H1 (cell line): ENCODE measurements at regions not wholly inside any gene's neighbourhood (a gene's known extent, or its start where the extent isn't known, plus 50 kb on each side); places are given as distances from the start of the nearest gene placed in this dataset.

Source experiments
- CTCF ChIA-PET: fragments of 300-600 bp; sonication (Branson Sonifier 250); formaldehyde crosslinking; loops from one replicate; lab custom pipeline; 2021; ENCODE audit not compliant: partially characterized antibody; lab: Charles Lee
- POLR2A ChIA-PET: fragments of 300-600 bp; sonication (Branson Sonifier 250); formaldehyde crosslinking; loops from one replicate; lab custom pipeline; 2021; ENCODE audit warnings: inconsistent platforms; ENCODE audit not compliant: partially characterized antibody; lab: Charles Lee
- DNase-seq, 2 experiments: peaks; one replicate each; pipeline versions ENCODE4 v3.0.0 to v3.0.0-alpha.2; 2010 to 2022; ENCODE audit warnings: low spot score in 2 of 2, low read depth in 1 of 2, mixed read lengths in 1 of 2
- FAIRE-seq: peaks from 2 replicates; lab custom pipeline; 2011; peaks lifted over from hg19 to GRCh38; lab: Jason Lieb, UNC
- H2AFZ ChIP-seq: 2 replicates; pipeline ENCODE4 v1.8.1; 2012; ENCODE audit warnings: low read length, inconsistent platforms
- H2AK5ac ChIP-seq: 2 replicates; pipeline ENCODE4 v1.6.1; 2013; ENCODE audit warnings: low read depth, low read length
- H2BK120ac ChIP-seq: replicated peaks from 2 replicates; pipeline ENCODE3; 2013; ENCODE audit warnings: low read depth, low read length, inconsistent platforms
- H2BK12ac ChIP-seq: 2 replicates; pipeline ENCODE4 v1.6.1; 2013; ENCODE audit warnings: low read depth, low read length
- H2BK15ac ChIP-seq: 2 replicates; pipeline ENCODE4 v1.6.1; 2013; ENCODE audit warnings: low read length
- H2BK20ac ChIP-seq: 2 replicates; pipeline ENCODE4 v1.6.1; 2013; ENCODE audit warnings: low read length
- H2BK5ac ChIP-seq: 2 replicates; pipeline ENCODE4 v1.6.1; 2013; ENCODE audit warnings: low read depth, low read length
- H3K14ac ChIP-seq: 2 replicates; pipeline ENCODE4 v1.6.1; 2013; ENCODE audit warnings: inconsistent platforms; ENCODE audit not compliant: insufficient read length
- H3K18ac ChIP-seq: 2 replicates; pipeline ENCODE4 v1.6.1; 2013; ENCODE audit warnings: low read length; ENCODE audit errors: extremely low read depth
- H3K23ac ChIP-seq: 2 replicates; pipeline ENCODE4 v1.6.1; 2013; ENCODE audit warnings: inconsistent platforms; ENCODE audit not compliant: insufficient read length
- H3K23me2 ChIP-seq: 2 replicates; pipeline ENCODE4 v1.6.1; 2013; ENCODE audit warnings: low read depth, low read length
- H3K27ac ChIP-seq: 2 replicates; pipeline ENCODE4 v1.6.1; 2011; ENCODE audit warnings: low read depth, low read length, inconsistent platforms
- H3K27me3 ChIP-seq, 4 experiments: replicated peaks in 1 of 4; 1 replicate in 1 of 4; 2 replicates in 3 of 4; pipeline versions ENCODE4 v1.6.1 to v1.8.1; 2011 to 2013; ENCODE audit warnings: low read length in 3 of 4, mild to moderate bottlenecking in 3 of 4, inconsistent platforms in 2 of 4, mixed read lengths in 2 of 4, moderate library complexity in 1 of 4; ENCODE audit not compliant: control insufficient read depth in 3 of 4, insufficient read depth in 3 of 4; ENCODE audit errors: extremely low read depth in 1 of 4
- H3K36me3 ChIP-seq, 4 experiments: 2 replicates each; pipeline versions ENCODE4 v1.6.1 to v1.8.1; 2011 to 2013; ENCODE audit warnings: mild to moderate bottlenecking in 4 of 4, low read length in 3 of 4, moderate library complexity in 2 of 4, control low read depth in 1 of 4, inconsistent platforms in 1 of 4; ENCODE audit not compliant: insufficient read depth in 4 of 4, control insufficient read depth in 2 of 4
- H3K4ac ChIP-seq: replicated peaks from 2 replicates; pipeline ENCODE3; 2013; ENCODE audit warnings: low read length, low read depth, mixed read lengths, inconsistent platforms; ENCODE audit not compliant: insufficient read length
- H3K4me1 ChIP-seq, 4 experiments: replicated peaks in 1 of 4; 1 replicate in 1 of 4; 2 replicates in 3 of 4; pipeline versions ENCODE4 v1.6.1 to v1.8.1; 2011 to 2013; ENCODE audit warnings: low read length in 3 of 4, inconsistent platforms in 2 of 4, mixed read lengths in 1 of 4; ENCODE audit not compliant: insufficient read depth in 4 of 4, control insufficient read depth in 3 of 4
- H3K4me2 ChIP-seq, 2 experiments: 2 replicates each; pipeline versions ENCODE4 v1.6.1 to v1.8.1; 2011 to 2013; ENCODE audit warnings: low read depth in 2 of 2, low read length in 2 of 2, control low read depth in 1 of 2, inconsistent platforms in 1 of 2, mild to moderate bottlenecking in 1 of 2; ENCODE audit not compliant: insufficient read depth in 1 of 2
- H3K4me3 ChIP-seq, 4 experiments: fragments of 200-600, 300-600 bp in 1 of 4; sonication (generic), shearing (Covaris generic), sonication (Bioruptor Twin) in 1 of 4; 2 replicates each; pipeline versions ENCODE4 v1.5.1 to v1.8.1; 2011 to 2016; ENCODE audit warnings: low read length in 4 of 4, low read depth in 3 of 4, control low read depth in 2 of 4, inconsistent platforms in 2 of 4, mild to moderate bottlenecking in 2 of 4, mixed read lengths in 1 of 4, moderate library complexity in 1 of 4; ENCODE audit not compliant: insufficient read depth in 2 of 4; ENCODE audit errors: extremely low read depth in 1 of 4
- H3K56ac ChIP-seq: replicated peaks from 2 replicates; pipeline ENCODE3; 2013; ENCODE audit warnings: low read depth, mild to moderate bottlenecking, mixed read lengths, low read length, inconsistent platforms; ENCODE audit not compliant: insufficient read length
- H3K79me1 ChIP-seq: 2 replicates; pipeline ENCODE4 v1.6.1; 2013; ENCODE audit warnings: low read depth, low read length, control low read depth
- H3K79me2 ChIP-seq, 2 experiments: 2 replicates each; pipeline versions ENCODE4 v1.6.1 to v1.8.1; 2012 to 2013; ENCODE audit warnings: low read length in 2 of 2, mild to moderate bottlenecking in 2 of 2, inconsistent platforms in 1 of 2; ENCODE audit not compliant: insufficient read depth in 2 of 2, control insufficient read depth in 1 of 2
- H3K9ac ChIP-seq, 4 experiments: replicated peaks in 1 of 4; 1 replicate in 1 of 4; 2 replicates in 3 of 4; pipeline versions ENCODE4 v1.6.1 to v1.8.1; 2011 to 2013; ENCODE audit warnings: low read depth in 3 of 4, low read length in 3 of 4, control low read depth in 2 of 4, mild to moderate bottlenecking in 2 of 4, moderate library complexity in 2 of 4, inconsistent platforms in 1 of 4; ENCODE audit errors: extremely low read depth in 1 of 4
- H3K9me3 ChIP-seq, 2 experiments: 2 replicates each; pipeline versions ENCODE4 v1.6.1 to v1.8.1; 2012 to 2013; ENCODE audit warnings: mild to moderate bottlenecking in 2 of 2, moderate library complexity in 2 of 2, control low read depth in 1 of 2, inconsistent platforms in 1 of 2, low read depth in 1 of 2, low read length in 1 of 2, mixed read lengths in 1 of 2; ENCODE audit not compliant: insufficient read depth in 2 of 2
- H4K20me1 ChIP-seq, 2 experiments: replicated peaks in 1 of 2; 2 replicates each; pipeline versions ENCODE3 to v1.8.1; 2011 to 2013; ENCODE audit warnings: inconsistent platforms in 2 of 2, low read length in 2 of 2, mild to moderate bottlenecking in 1 of 2; ENCODE audit not compliant: insufficient read depth in 2 of 2, control insufficient read depth in 1 of 2
- H4K5ac ChIP-seq: 2 replicates; pipeline ENCODE4 v1.6.1; 2013; ENCODE audit warnings: low read length, low read depth, mixed read lengths, inconsistent platforms; ENCODE audit not compliant: insufficient read length
- H4K8ac ChIP-seq: 2 replicates; pipeline ENCODE4 v1.8.0; 2013; ENCODE audit warnings: mild to moderate bottlenecking, moderate library complexity, low read length, inconsistent platforms; ENCODE audit not compliant: insufficient read depth; ENCODE audit errors: extremely low read depth
- H4K91ac ChIP-seq: replicated peaks from 2 replicates; pipeline ENCODE3; 2013; ENCODE audit warnings: low read length, mixed read lengths, inconsistent platforms; ENCODE audit not compliant: insufficient read length
- BCL11A ChIP-seq, 2 experiments: IDR thresholded peaks; one replicate each; pipeline ENCODE4 v1.6.1; 2011; ENCODE audit warnings: low read depth in 2 of 2, low read length in 2 of 2, mild to moderate bottlenecking in 2 of 2
- CBX5 ChIP-seq: fragments of 300-800, 300-1000 bp; sonication (generic); IDR thresholded peaks from 2 replicates; pipeline ENCODE4 v1.7.1; 2016; ENCODE audit warnings: antibody characterized with exemption, low read length, low read depth
- HDAC6 ChIP-seq: IDR thresholded peaks from one replicate; pipeline ENCODE4 v1.7.1; 2012; ENCODE audit warnings: low read depth, mild to moderate bottlenecking, inconsistent platforms, low read length, moderate library complexity
- JUND ChIP-seq: IDR thresholded peaks from 2 replicates; pipeline ENCODE4 v1.6.1; 2011; ENCODE audit warnings: mild to moderate bottlenecking, improper control_type of control experiment, low read length
- SRF ChIP-seq: IDR thresholded peaks from 2 replicates; pipeline ENCODE4 v1.6.1; 2011; ENCODE audit warnings: mild to moderate bottlenecking, low read depth, low read length, moderate library complexity
- WGBS, 2 experiments: shearing (Covaris generic) in 1 of 2; methylation state at CpG; one replicate each; pipeline versions ENCODE4 v1.1.6 to v1.1.7; 2013 to 2015; ENCODE audit warnings: low lambda C conversion rate in 2 of 2, mixed read lengths in 2 of 2, inconsistent platforms in 1 of 2, low coverage in 1 of 2, missing lambda C conversion rate in 1 of 2; ENCODE audit not compliant: insufficient replicate concordance in 2 of 2, insufficient coverage in 1 of 2, insufficient read length in 1 of 2; ENCODE audit errors: extremely low coverage in 1 of 2, missing lambda C conversion rate in 1 of 2; 5-methylcytosine and 5-hydroxymethylcytosine counted together

GRCh38 chr3:132229641-132230040, 87.6 kb upstream of the ACP3 start:
- H3K14ac ChIP-seq = no peak overlapping the region
- CTCF ChIA-PET = interaction anchor here (0.6 to 1.0 kb wide), 4 partner anchors 9 to 113 kb away, joined by 3 to 5 read pairs (median 3); no protein-coding TSS in a partner anchor
- H2BK120ac ChIP-seq = no peak overlapping the region
- no peak overlapping the region for H3K9ac ChIP-seq
- no peak overlapping the region for H2BK15ac ChIP-seq
- H3K27me3 ChIP-seq = no peaks in the 10 kb centered on the region
- H4K20me1 ChIP-seq = no peaks in the 10 kb centered on the region
- no peak overlapping the region for H4K8ac ChIP-seq
- H3K4me1 ChIP-seq = peaks cover 0 to 7% (median 4%) of the 10 kb centered on the region in 4 experiments; a peak in 4 of 7 replicates
- H3K4me2 ChIP-seq = no peak overlapping the region
- H3K4ac ChIP-seq = no peak overlapping the region
- no peak overlapping the region for H3K4me3 ChIP-seq
- H3K23me2 ChIP-seq = no peaks in the 10 kb centered on the region; the same call in 1 of the 2 replicates
- no peak overlapping the region for H2BK20ac ChIP-seq
- DNase-seq = no peak
- FAIRE-seq = no peak
- H2AFZ ChIP-seq = no peak overlapping the region
- no peak overlapping the region for H3K56ac ChIP-seq
- H3K79me2 ChIP-seq = no peaks in the 10 kb centered on the region
- no peak for TF ChIP-seq SRF
- TF ChIP-seq JUND = no peak
- TF ChIP-seq HDAC6 = no peak
- no peak for TF ChIP-seq CBX5
- no peak for TF ChIP-seq BCL11A (IDR thresholded peaks at IDR 0.05; ENCODE audit: low read depth in 2 of 2, low read length in 2 of 2)
- H3K23ac ChIP-seq = no peak overlapping the region
- no peak overlapping the region for H3K27ac ChIP-seq
- H3K18ac ChIP-seq = no peak overlapping the region
- H2BK5ac ChIP-seq = no peak overlapping the region
- no peak overlapping the region for H2BK12ac ChIP-seq
- H3K36me3 ChIP-seq = no peaks in the 10 kb centered on the region
- H4K91ac ChIP-seq = no peak overlapping the region
- WGBS, 2 experiments = 100% methylated on average over 2 of the region's 2 CpGs; no CpG with 5 or more reads in 1 of the 2 experiments
- no peaks in the 10 kb centered on the region for H3K79me1 ChIP-seq
- H3K9me3 ChIP-seq = no peaks in the 10 kb centered on the region
- no peak overlapping the region for H4K5ac ChIP-seq
- H2AK5ac ChIP-seq = no peak overlapping the region
- POLR2A ChIA-PET = no interaction called here
